Astrocyte (in vitro differentiated cells and primary cell): ENCODE measurements at regions not wholly inside any gene's neighbourhood (a gene's known extent, or its start where the extent isn't known, plus 50 kb on each side); places are given as distances from the start of the nearest gene placed in this dataset.

ENCODE experiments used
- DNase-seq: peaks from one replicate; pipeline ENCODE4 v3.0.0-alpha.2; 2010; ENCODE audit warnings: low read depth
- FAIRE-seq: peaks from 2 replicates; lab custom pipeline; 2011; peaks lifted over from hg19 to GRCh38; lab: Jason Lieb, UNC
- H2AFZ ChIP-seq: 2 replicates; pipeline ENCODE4 v1.6.0; 2012; ENCODE audit warnings: low read depth, low read length, inconsistent platforms
- H3K27ac ChIP-seq: 2 replicates; pipeline ENCODE4 v1.5.1; 2011; ENCODE audit warnings: low read depth, low read length, inconsistent platforms
- H3K27me3 ChIP-seq: 2 replicates; pipeline ENCODE4 v1.6.0; 2011; ENCODE audit warnings: low read length, inconsistent platforms; ENCODE audit not compliant: insufficient read depth
- H3K36me3 ChIP-seq: 2 replicates; pipeline ENCODE4 v1.5.1; 2011; ENCODE audit warnings: low read length, inconsistent platforms; ENCODE audit not compliant: insufficient read depth
- H3K4me1 ChIP-seq: 2 replicates; pipeline ENCODE4 v1.5.1; 2011; ENCODE audit warnings: low read length, inconsistent platforms; ENCODE audit not compliant: insufficient read depth
- H3K4me2 ChIP-seq: 2 replicates; pipeline ENCODE4 v1.6.0; 2012; ENCODE audit warnings: low read length, inconsistent platforms
- H3K4me3 ChIP-seq: 2 replicates; pipeline ENCODE4 v1.5.1; 2011; ENCODE audit warnings: low read depth, mild to moderate bottlenecking, low read length, inconsistent platforms; ENCODE audit not compliant: insufficient read depth
- H3K79me2 ChIP-seq: 2 replicates; pipeline ENCODE4 v1.6.0; 2012; ENCODE audit warnings: mild to moderate bottlenecking, low read length, inconsistent platforms; ENCODE audit not compliant: insufficient read depth
- H3K9ac ChIP-seq: 2 replicates; pipeline ENCODE4 v1.6.0; 2012; ENCODE audit warnings: mild to moderate bottlenecking, low read length, inconsistent platforms
- H3K9me3 ChIP-seq: 2 replicates; pipeline ENCODE4 v1.5.1; 2012; ENCODE audit warnings: low read depth, mild to moderate bottlenecking, low read length, inconsistent platforms; ENCODE audit not compliant: insufficient read depth
- H4K20me1 ChIP-seq: 2 replicates; pipeline ENCODE4 v1.6.0; 2012; ENCODE audit warnings: low read length, inconsistent platforms; ENCODE audit not compliant: insufficient read depth
- H3K27ac Mint-ChIP-seq: one replicate; pipeline ENCODE4 v1.8.0; 2021; ENCODE audit warnings: mild to moderate bottlenecking, mixed read lengths; ENCODE audit not compliant: unreplicated experiment
- H3K27me3 Mint-ChIP-seq: one replicate; pipeline ENCODE4 v1.8.0; 2021; ENCODE audit warnings: low read depth, mixed read lengths; ENCODE audit not compliant: unreplicated experiment
- H3K36me3 Mint-ChIP-seq: one replicate; pipeline ENCODE4 v1.8.0; 2021; ENCODE audit warnings: low read depth, mixed read lengths; ENCODE audit not compliant: unreplicated experiment
- H3K4me1 Mint-ChIP-seq: one replicate; pipeline ENCODE4 v1.8.0; 2021; ENCODE audit warnings: low read depth, mixed read lengths; ENCODE audit not compliant: unreplicated experiment
- H3K4me3 Mint-ChIP-seq: one replicate; pipeline ENCODE4 v1.8.0; 2021; ENCODE audit warnings: mild to moderate bottlenecking, moderate library complexity, mixed read lengths; ENCODE audit not compliant: unreplicated experiment
- H3K9me3 Mint-ChIP-seq: one replicate; pipeline ENCODE4 v1.8.0; 2021; ENCODE audit warnings: mild to moderate bottlenecking, mixed read lengths; ENCODE audit not compliant: unreplicated experiment
- EZH2 ChIP-seq: IDR thresholded peaks from 2 replicates; pipeline ENCODE4 v1.6.1; 2012; ENCODE audit warnings: mild to moderate bottlenecking, low read length, inconsistent platforms; ENCODE audit not compliant: insufficient read depth
- TF ChIP-seq, protein P1 (sequence below): IDR thresholded peaks from 2 replicates; pipeline ENCODE4 v1.5.1; 2011; ENCODE audit warnings: low read depth, mild to moderate bottlenecking, inconsistent platforms, low read length, moderate library complexity; ENCODE audit not compliant: insufficient read depth

DNA sequence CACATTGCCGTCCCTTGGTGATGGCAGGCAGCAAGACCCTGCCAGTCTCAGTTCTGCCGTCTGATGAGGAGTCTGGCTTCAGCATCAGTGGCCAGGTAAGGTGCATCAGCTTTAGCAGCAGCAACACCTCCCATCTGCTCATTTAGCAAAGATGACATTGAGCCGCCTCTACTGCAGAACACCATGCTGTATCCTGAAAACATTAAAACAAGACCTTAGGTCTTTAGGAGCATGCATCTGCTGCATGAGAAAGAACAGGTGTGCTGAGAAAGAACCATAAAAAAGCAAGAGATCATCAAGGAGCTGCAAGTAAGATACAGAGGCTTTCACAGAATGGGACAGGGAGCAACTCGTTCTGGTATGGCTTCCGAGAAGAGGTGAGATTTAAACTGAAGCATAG is 87.5 kb downstream of the SCN11A start:
- Mint-ChIP-seq H3K4me3 (no peak overlapping the region), H3K4me1 (no peaks in the 10 kb centered on the region), H3K27ac (no peak overlapping the region), H3K36me3 (no peaks in the 10 kb centered on the region), H3K27me3 (peaks cover 4% of the 10 kb centered on the region), H3K9me3 (no peaks in the 10 kb centered on the region)
- no peaks in the 10 kb centered on the region for H4K20me1 ChIP-seq
- H3K4me2 ChIP-seq = no peak overlapping the region
- H3K27ac ChIP-seq = no peak overlapping the region
- H3K4me3 ChIP-seq = no peak overlapping the region
- H3K36me3 ChIP-seq = no peaks in the 10 kb centered on the region
- H3K27me3 ChIP-seq = no peaks in the 10 kb centered on the region
- H3K9me3 ChIP-seq = no peaks in the 10 kb centered on the region
- DNase-seq = no peak
- no peaks in the 10 kb centered on the region for H3K79me2 ChIP-seq
- H3K9ac ChIP-seq = no peak overlapping the region
- no peak overlapping the region for H2AFZ ChIP-seq
- no peaks in the 10 kb centered on the region for H3K4me1 ChIP-seq
- no peak for FAIRE-seq
- TF ChIP-seq EZH2 = no peak
- TF ChIP-seq, protein P1, sequence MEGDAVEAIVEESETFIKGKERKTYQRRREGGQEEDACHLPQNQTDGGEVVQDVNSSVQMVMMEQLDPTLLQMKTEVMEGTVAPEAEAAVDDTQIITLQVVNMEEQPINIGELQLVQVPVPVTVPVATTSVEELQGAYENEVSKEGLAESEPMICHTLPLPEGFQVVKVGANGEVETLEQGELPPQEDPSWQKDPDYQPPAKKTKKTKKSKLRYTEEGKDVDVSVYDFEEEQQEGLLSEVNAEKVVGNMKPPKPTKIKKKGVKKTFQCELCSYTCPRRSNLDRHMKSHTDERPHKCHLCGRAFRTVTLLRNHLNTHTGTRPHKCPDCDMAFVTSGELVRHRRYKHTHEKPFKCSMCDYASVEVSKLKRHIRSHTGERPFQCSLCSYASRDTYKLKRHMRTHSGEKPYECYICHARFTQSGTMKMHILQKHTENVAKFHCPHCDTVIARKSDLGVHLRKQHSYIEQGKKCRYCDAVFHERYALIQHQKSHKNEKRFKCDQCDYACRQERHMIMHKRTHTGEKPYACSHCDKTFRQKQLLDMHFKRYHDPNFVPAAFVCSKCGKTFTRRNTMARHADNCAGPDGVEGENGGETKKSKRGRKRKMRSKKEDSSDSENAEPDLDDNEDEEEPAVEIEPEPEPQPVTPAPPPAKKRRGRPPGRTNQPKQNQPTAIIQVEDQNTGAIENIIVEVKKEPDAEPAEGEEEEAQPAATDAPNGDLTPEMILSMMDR = no peak

DNA sequence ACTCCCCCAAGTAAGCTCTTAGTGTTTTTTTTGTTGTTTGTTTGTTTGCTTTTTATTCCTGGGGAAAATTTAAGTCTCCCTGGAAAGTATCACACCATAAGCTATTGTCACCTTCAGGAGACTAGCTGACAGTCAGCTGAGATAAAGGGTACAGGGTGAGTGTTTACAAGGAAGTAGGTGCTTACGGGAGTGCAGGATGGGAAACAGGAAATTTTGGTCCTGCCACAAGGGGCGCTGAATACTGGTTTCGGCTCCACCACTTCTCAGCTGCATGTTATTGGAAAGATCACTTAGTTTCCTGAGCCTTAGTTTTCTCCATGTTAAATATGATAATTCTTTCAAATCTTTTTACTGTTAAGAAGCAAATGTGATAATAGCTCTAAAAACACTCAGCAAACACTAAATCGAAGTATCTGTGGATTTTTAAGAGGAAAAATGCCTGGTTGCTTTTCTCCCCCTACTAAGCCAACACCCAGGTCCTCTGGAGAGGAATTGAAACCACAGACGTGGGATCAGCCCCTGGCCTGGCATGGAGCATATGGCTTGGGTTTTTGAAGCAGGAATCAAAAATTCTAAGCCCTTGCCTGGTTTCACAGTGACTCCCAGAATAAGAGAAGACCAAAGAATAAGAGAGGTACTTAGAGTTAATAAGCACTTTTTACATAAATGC is 90.7 kb downstream of the SCN11A start:
- Histone ChIP-seq H2AFZ (no peak overlapping the region), H3K79me2 (no peaks in the 10 kb centered on the region), H3K36me3 (no peaks in the 10 kb centered on the region), H3K4me2 (no peak overlapping the region), H3K4me3 (no peak overlapping the region), H4K20me1 (no peaks in the 10 kb centered on the region), H3K4me1 (no peaks in the 10 kb centered on the region), H3K27ac (no peak overlapping the region), H3K27me3 (no peaks in the 10 kb centered on the region), H3K9me3 (no peaks in the 10 kb centered on the region), H3K9ac (no peak overlapping the region)
- H3K9me3 Mint-ChIP-seq = no peaks in the 10 kb centered on the region
- peak; percentile 18 for DNase-seq
- no peak overlapping the region for H3K27ac Mint-ChIP-seq
- no peaks in the 10 kb centered on the region for H3K36me3 Mint-ChIP-seq
- no peak overlapping the region for H3K4me3 Mint-ChIP-seq
- no peak for FAIRE-seq
- TF ChIP-seq, protein P1 = peak; percentile 72
- no peak for TF ChIP-seq EZH2
- no peaks in the 10 kb centered on the region for H3K4me1 Mint-ChIP-seq
- H3K27me3 Mint-ChIP-seq = peaks cover 3% of the 10 kb centered on the region

DNA sequence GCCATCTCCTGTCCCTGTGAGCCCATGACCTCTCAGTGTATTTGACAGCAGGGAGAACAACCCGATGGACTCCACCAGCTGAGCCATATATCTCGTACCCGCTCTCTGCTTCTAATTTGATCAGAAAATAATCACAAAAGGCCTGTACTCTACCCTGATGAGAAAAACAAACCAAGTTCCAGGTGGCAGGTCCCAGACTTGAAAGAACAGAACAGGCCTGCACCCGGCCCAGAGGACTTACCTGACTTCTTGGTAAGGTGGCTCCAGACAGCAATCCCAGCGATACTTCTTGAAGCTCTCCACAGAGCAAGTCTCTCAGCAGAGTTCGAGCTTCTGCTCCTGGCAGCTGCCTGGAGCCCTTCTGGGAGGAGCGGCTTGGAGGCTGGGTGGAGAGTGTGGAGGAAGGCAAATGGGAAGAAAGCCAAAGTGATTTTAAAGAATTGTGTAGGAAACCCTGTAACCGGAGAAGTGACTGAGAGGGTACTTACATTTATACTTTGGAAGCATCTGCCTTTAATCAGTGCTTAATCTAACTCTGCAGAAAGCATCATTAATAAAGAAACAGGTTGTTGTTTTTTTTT is 91.6 kb downstream of the SCN11A start:
- no peaks in the 10 kb centered on the region for H3K9me3 ChIP-seq
- H2AFZ ChIP-seq = no peak overlapping the region
- Mint-ChIP-seq H3K27me3 (peaks cover 3% of the 10 kb centered on the region), H3K4me1 (no peaks in the 10 kb centered on the region), H3K4me3 (no peak overlapping the region), H3K9me3 (no peaks in the 10 kb centered on the region), H3K36me3 (no peaks in the 10 kb centered on the region), H3K27ac (no peak overlapping the region)
- H3K27ac ChIP-seq = no peak overlapping the region
- TF ChIP-seq, protein P1 = no peak
- TF ChIP-seq EZH2 = no peak
- H3K27me3 ChIP-seq = no peaks in the 10 kb centered on the region
- no peak overlapping the region for H3K4me3 ChIP-seq
- DNase-seq (no peak), FAIRE-seq (no peak)
- no peak overlapping the region for H3K4me2 ChIP-seq
- H3K36me3 ChIP-seq = no peaks in the 10 kb centered on the region
- H3K9ac ChIP-seq = no peak overlapping the region
- no peaks in the 10 kb centered on the region for H4K20me1 ChIP-seq
- no peaks in the 10 kb centered on the region for H3K79me2 ChIP-seq
- no peaks in the 10 kb centered on the region for H3K4me1 ChIP-seq
